SHP77 (cell line): ENCODE measurements at regions not wholly inside any gene's neighbourhood (a gene's known extent, or its start where the extent isn't known, plus 50 kb on each side); places are given as distances from the start of the nearest gene placed in this dataset.
"Not testable (repeated sequence)": the region's sequence is repeated elsewhere in the genome, so short reads cannot be mapped to it uniquely, and the experiment has no call there.

Source experiments
- DNase-seq, 2 experiments: peaks; one replicate each; lab custom pipeline; 2025; lab: John Stamatoyannopoulos, UW

DNA sequence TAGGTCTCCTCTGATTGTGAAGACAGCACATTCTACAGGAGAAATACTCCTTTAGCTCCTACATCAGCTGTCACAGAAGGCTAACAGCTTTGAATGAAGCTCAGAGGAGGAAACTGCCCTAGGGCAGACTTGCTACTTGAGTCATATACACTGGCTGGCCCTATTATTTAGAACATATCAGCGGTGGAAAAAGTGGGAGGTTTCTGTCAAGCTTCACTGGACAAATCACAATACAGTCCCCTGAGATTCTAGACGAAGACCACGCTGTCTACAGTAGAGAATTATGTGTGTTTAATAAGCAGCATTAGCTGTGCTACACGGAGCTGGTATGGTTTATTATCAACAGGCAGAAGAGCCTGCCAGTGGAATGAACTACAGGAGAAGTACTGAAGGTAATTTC lies 230.9 kb upstream of the FSIP2 start:
- DNase-seq: no peak

DNA sequence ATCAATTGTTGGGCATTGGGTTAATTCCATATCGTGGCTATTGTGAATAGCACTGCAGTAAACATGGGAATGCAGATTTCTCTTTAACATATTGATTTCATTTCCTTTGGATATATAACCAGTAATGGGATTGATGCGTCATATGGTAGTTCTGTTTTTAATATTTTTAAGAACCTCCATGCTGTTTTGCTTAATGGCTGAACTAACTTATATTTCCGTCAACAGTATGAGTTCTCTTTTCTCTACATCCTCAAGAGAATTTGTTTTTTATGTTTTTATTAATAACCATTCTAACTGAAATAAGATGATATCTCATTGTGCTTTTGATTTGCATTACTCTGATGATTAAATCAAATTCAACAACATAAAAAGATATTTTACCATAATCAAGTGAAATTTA lies 228.5 kb upstream of the FSIP2 start:
- no peak for DNase-seq

DNA sequence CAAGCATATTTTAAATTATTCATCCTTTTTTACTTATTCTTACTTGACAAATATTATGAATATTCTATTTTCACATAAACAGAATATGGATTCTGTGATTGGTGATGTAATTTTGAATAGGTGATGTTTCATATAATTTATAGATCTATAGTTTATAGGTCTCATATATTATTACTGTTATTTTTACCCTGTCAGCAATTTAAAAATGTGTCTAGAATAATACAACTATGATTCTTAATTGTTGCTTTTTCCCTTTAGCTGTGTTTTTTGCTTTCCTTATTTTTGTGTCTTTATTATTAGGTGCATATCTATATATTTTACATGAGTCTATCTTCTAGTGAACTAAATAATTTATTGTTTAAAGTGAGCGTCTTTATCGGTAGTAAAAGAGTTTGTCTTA lies 226.7 kb upstream of the FSIP2 start:
- DNase-seq: no peak

DNA sequence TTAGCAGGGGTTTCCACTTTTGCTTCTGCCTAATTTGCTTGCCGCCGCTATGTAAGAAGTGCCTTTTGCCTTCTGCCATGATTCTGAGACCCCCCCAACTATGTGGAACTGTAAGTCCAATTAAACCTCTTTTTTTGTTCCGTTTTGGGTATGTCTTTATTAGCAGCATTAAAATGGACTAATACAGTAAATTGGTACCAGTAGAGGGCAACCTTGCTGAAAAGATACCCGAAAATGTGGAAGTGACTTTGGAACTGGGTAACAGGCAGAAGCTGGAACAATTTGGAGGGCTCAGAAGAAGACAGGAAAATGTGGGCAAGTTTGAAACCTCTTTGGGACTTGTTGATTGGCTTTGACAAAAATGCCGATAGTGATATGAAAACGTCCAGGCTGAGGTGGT lies 216.1 kb upstream of the FSIP2 start:
- DNase-seq: no peak

DNA sequence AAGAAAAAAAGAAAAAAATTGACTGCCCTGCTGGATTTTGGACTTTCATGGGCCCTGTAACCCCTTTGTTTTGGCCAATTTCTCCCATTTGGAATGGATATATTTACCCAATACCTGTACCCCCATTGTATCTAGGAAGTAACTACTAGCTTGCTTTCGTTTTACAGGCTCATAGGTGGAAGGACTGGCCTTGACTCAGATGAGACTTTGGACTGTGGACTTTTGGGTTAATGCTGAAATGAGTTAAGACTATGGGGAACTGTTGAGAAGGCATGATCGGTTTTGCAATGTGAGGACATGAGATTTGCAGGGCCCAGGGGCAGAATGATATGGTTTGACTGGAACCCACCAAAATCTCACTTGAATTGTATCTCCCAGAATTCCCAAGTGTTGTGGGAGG lies 214.4 kb upstream of the FSIP2 start:
- DNase-seq: not testable (repeated sequence)

DNA sequence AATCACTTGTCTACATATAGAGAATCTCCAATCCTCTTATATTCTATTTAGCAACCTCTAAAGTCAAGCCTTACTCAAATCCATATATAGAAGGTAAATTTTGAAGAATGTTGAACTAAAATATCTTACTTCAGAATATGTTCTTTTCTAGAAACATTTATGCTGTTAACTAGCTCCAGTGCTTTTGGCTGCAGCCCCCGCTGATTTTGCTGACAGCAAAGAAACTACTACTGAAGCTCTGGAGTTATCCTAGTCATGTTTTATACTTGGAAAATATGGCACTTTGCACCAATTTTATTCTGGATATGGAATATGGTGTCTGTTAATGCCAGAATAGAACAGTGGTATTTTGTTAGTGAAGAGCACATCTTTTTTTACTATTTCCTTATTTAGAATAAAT lies 212.4 kb upstream of the FSIP2 start:
- no peak for DNase-seq

DNA sequence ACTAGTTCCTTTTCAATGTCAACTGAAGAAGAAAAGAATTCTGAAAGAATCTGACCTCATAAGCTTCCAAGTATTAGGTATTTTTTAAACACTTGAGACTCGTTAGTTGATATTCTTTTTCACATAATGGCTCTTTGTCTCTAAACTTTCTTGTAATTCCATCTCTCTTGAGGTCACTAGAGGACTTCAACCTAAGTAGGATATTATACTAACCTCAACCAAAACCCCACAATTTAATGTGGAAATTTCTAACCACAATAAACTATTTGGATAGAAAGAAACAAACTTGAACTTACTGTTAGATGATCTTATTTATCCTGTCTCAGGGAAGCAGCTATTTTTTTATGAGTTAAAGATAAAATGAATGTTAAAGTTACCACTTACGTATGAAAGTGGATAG lies 206.9 kb upstream of the FSIP2 start:
- DNase-seq: no peak

DNA sequence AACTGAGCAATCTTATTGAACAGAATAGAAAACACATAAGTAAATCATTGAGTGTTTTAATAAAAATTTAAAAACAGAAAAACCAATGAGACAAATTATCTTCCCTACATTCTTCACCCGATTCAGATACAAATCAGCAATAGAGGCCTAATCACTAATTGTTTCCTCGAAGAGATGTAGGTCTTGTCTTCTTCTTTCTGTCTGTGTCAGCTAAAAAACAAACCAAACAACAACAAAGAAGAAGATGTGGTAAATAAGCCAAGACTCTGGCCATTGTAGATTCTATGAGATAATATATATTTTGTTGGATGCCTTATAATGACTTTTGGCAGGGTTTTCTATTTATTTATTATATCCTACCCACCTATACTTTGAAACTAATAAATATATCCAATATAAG lies 200.9 kb upstream of the FSIP2 start:
- no peak for DNase-seq

DNA sequence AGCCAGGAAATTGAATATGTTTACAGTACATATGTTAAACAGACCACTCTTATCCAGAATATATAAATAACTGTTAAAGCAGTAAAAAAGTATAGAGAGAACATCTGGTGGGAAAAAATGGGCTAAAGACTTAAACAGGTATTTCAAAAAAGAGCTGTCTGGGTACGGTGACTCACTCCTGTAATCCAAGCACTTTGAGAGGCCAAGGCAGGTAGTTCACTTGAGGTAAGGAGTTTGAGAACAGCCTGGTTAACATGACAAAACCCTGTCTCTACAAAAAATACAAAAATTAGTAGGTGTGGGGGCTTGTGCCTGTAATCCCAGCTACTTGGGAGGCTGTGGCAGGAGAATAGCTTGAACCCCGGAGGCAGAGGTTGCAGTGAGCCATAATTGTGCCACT lies 171.4 kb upstream of the FSIP2 start:
- DNase-seq: no peak

DNA sequence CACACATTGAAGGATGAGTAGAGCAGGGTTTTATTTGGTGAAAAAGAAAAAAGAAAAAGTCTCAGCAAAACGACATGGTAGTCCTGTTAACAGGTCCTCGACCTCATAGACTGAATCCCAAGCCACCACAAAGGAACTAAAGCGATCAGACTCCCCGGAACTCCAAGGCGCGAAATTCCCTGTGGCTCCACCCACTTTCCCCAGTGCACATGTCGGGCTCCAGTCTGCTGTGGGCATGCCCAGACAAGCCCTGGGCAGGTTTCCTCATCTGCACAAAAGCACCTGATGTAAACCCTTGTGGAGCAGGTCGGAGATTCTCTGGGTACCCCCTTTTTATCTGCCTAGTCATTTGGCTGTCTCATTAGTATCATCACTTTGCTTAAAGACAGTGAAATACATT lies 170.7 kb upstream of the FSIP2 start:
- no peak for DNase-seq

DNA sequence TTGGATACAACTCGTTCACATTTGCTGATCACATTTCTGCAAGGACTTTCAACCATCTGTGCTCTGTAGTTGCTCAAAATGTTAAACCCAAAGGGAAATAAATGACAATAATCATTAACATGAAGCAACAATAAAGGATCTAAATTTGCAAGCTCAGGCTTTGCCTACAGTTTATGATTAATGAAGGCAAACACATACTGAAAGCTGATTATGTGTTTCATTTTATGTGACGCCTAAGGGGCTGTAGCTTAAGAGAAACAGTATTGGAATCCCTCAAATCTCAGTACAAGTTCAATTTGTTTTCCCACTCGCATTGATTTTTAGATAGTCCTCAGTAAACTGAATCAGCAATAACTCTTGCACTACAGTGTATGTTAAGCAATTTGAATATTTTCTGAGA lies 160.3 kb upstream of the FSIP2 start:
- DNase-seq: no peak

DNA sequence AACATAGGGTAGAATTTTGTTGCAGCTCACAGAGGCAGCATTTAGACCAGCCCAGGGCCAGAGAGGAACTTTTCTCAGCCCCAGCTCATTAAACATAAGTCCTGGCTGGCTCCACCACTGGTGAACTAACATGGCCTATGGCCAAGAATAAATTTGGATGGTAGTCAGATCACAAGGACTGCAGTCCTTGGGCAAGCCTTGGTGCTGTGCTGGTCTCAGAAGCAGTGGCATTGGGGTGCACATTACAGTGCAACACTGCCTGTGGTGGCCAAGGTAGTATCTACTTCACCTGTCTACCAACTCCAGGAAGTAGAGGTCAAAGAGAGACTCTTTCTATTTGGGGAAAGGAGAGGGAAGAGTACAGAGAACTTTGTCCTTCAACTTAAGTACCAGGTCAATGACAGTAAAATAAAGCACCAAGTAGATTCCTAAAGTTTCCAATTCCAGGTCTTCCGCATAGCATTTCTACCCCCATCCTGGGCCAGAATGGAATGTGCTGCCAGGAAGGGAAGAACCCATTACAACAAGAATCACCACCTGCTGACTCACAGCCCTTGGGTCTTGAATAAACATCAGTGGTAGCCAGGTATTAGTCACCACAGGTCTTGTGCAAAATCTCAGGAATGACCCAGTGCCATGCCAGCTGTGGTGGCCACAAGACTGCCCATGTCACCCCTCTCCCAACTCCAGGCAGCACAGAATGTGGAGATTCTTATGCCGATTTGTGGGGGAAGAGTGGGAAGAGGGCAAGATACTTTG lies 155.4 kb upstream of the FSIP2 start:
- peak in 1 of 2 experiments; percentile 3 for DNase-seq

DNA sequence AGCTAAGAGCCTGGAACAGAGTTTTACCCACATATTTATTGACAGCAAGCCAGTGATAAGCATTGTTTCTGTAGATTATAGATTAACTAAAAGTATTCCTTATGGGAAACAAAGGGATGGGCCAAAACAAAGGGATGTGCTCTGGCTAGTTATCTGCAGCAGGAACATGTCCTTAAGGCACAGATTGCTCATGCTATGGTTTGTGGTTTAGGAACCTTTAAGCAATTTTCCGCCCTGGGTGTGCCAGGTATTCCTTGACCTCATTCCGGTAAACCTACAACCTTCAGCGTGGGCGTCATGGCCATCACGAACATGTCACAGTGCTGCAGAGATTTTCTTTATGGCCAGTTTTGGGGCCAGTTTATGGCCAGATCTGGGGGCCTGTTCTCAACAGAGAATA lies 153.4 kb upstream of the FSIP2 start:
- not testable (repeated sequence) for DNase-seq

DNA sequence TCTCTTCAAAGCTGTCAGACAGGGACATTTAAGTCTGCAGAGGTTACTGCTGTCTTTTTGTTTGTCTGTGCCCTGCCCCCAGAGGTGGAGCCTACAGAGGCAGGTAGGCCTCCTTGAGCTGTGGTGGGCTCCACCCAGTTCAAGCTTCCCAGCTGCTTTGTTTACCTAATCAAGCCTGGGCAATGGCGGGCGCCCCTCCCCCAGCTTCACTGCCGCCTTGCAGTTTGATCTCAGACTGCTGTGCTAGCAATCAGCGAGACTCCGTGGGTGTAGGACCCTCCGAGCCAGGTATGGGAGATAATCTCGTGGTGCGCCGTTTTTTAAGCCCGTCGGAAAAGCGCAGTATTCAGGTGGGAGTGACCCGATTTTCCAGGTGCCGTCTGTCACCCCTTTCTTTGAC lies 147.3 kb upstream of the FSIP2 start:
- DNase-seq: not testable (repeated sequence)

DNA sequence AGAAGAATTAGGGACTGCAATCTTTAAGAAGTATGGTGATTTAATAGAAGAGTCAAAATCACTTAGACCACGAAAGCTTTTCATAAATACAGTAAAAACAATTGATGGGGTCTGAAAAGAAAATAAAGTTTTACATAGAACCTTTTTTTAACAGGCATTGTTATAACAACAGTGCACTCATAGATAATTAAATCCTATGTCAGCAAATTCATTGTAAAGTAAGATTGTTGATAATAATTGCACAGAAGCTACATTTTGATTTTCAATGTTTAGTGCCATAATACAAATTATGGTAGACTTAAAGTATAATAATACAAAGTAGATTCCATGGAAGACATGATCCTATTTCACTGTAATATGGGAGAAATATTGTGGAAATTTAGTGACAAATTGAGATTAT lies 130.7 kb upstream of the FSIP2 start:
- DNase-seq: no peak

DNA sequence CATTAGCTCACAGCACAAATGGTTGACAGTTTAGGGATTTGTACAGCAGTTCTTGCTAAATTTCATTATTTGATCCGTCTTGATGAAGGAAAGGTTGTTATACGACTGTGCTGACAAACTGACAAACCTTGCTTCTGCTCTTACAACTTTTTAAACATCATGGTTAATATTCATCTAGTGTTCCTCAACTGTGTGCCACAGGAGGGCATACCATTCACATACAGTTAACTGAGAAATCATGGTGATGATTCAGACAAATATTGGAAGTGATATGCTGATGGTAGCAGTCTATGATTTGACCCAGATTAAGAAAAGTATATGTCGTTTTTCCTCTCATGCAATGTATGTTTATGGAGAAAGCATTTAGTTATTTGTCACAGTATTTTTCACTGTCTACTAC lies 129.8 kb upstream of the FSIP2 start:
- no peak for DNase-seq

DNA sequence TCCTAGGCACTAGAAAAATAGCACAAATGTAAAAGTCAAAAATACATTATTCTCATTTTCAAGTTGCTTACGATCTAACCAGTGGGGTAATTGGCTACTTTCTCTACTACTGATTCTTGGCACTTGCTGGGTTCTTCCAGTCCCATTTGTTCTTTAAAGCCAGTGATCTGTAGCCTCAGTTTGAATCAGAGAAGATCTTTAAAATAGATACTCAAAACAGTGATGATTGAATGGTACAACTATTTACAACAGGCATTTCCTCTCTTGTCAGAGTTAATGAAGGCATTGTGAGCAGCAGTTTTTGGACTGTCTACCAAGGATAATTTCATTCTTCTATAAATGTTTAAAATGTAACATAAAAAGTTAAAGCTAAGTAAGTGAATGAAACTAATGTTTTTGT lies 128.3 kb upstream of the FSIP2 start:
- DNase-seq: no peak

DNA sequence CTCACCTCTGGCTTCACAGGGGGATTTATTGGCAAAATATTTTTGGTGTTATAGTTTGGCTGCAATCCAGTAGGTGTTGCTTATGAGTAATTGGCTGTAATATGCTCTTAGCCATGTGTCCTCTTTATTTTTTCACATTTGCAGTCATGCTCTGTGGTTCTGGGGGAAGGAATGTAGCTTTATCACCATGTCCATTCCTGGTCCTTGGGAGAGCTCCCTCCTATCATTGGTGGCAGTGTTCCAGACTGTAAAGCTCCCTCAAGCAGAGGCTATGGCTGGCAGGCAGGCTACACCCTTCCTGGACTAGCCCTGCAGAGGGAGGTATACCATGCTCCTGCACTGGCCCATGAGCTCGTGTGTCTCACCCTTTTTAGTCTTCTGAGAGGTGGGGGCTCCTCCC lies 120.0 kb upstream of the FSIP2 start:
- no peak for DNase-seq

DNA sequence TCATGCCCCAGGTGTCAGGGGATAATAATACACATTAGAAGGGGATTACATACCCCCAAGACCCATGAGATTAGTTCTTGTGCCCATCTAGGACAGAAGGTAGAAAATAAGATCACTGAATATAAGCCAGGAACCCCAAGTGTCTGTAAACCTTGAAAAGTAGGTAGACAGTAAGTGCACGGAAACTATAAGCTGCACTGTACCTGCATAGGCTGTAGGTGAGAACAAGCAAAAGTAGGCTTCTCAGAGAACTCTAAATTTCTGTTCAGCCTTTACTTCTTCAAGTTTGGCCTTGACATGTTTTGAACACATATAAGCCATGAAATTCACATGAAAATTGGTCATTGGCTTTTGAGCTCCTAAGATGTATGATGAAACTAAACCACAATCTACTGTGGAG lies 113.0 kb upstream of the FSIP2 start:
- DNase-seq: no peak

DNA sequence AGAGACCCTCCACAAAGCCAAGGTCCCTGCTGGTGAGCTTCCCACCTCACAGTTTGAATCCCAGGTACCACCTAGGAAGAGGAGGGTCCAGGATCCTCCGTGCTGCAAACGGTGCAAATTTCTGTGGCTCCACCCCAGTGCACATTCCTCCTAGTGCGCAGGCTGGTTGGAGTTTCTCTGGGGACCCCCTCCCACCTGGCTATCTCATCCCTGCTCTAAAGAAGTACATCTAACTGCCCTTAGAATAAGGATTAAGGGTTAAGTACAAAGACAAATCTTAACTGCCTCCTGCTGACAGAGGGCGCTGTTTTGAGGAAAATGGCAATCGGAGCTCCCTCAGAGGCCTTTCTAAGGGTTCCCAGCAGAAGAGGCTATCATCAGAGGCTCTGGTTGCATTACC lies 109.6 kb upstream of the FSIP2 start:
- no peak for DNase-seq

DNA sequence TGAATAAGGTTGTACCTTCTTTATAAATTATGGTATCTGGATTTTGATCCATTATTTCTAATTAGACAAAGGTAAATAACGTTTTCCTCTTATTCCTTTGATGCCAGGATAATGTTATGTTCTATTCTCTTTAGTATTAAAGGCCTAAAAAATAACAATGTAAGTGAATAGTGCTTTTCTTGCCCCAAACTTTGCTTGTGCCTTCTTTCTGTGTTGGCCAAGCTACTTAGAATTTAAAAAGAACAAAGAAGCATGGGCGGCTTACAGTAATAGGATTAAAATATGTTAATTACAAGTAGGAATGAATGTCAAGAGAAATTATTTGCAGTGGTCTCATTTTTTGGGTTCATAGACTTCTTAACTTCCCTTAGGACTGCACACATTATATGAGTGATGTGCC lies 105.0 kb upstream of the FSIP2 start:
- DNase-seq: no peak

DNA sequence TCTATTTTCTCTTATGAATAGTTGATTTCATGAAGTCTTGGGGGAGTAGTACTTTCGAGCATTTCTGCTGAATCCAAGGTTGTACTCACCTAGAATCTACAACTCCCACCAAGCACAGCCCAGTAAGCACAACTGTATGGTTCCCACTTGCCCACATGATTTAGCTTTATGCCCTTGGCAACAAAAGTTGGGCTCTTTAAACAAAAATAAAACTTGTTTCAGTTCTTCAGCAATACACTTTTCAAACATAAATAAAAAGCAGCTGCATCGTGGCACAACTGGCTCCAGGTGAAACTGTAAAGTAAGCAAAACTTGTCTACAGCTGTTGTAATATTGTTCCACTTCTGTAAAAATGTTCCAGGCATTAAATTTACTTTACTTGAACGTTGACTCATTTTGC lies 99.8 kb upstream of the FSIP2 start:
- DNase-seq: no peak

DNA sequence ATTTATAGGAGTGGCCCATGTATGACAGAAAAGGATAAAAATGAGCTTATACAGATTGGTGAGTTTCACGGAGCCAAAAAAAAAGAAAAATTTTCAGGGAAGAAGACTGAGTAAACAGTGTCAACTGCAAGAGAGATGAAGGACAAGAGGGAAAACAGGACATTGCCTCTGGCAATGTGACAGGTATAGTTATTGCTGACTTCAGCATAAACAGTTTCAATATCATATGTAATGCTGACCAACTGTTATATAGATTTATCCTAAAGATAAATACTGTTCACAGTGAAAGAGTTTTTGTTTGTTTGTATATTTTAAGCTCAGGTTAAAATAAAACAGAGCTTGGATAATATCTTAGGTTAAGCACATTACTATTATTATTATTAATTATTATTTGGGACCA lies 98.0 kb upstream of the FSIP2 start:
- no peak for DNase-seq

DNA sequence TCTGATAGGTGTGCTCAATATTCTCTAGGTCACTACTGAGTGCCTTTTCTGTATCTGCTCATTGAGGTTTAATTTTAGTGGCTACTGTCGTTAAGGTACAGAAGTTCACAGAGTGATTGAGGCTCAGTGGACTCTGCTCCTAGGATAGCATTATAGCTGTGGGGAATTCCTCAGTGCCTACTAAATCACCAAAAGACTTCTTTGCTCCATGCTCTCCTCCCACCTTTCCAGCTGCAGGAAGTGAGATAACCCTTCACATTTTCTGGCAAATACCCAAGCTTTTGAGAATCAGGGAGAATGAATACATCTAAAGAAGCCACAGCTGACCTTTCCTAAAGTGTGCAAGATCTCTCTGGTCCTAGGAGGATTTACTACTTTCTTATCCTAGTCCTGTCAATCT lies 95.2 kb upstream of the FSIP2 start:
- DNase-seq: no peak

DNA sequence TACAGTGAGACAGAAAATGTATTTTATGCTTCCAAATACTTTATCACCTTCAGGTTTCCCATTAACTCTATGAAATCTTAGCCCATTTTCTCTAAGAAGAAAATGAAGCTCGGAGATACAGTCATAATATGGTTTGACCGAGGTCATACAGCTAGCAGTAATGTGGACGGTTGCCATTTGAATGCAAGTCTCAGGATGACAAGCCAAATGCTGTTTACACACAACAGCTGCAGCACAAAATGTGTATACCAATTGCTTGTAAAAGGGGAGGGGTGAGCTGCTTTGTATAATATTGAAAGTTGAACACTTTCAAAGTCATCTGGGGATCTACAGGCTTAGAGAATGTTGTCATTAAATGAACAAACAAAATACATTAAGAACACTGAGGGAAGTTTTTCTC lies 93.8 kb upstream of the FSIP2 start:
- no peak for DNase-seq
